ENCODE measurements at regions not wholly inside any gene's neighbourhood (a gene's known extent, or its start where the extent isn't known, plus 50 kb on each side); places are given as distances from the start of the nearest gene placed in this dataset.
"Not testable (repeated sequence)": the region's sequence is repeated elsewhere in the genome, so short reads cannot be mapped to it uniquely, and the experiment has no call there.

- no peak for DNase-seq (ENCODE audit: extremely low spot score)
- Histone ChIP-seq H3K27ac (replicated peaks in 1 of 4) (no peak overlapping the region), H3K4me1 (no peaks in the 10 kb centered on the region), H3K27me3 (no peaks in the 10 kb centered on the region), H3K36me3 (no peaks in the 10 kb centered on the region), H3K9me3 (peaks cover 0 to 12% (median 8%) of the 10 kb centered on the region in 4 donors), H3K4me3 (no peak overlapping the region)
- TF ChIP-seq EP300 (IDR thresholded peaks at IDR 0.05) (no peak), POLR2AphosphoS5 (IDR thresholded peaks at IDR 0.05) (no peak), CTCF (IDR thresholded peaks at IDR 0.05) (no peak), POLR2A (IDR thresholded peaks at IDR 0.05; ENCODE audit: low read depth) (no peak)
- intact Hi-C loops (cut with DNase I) = no loop called here
Measured at GRCh38 chr5:38621331-38621730, 64.9 kb upstream of the LIFR start.

DNA sequence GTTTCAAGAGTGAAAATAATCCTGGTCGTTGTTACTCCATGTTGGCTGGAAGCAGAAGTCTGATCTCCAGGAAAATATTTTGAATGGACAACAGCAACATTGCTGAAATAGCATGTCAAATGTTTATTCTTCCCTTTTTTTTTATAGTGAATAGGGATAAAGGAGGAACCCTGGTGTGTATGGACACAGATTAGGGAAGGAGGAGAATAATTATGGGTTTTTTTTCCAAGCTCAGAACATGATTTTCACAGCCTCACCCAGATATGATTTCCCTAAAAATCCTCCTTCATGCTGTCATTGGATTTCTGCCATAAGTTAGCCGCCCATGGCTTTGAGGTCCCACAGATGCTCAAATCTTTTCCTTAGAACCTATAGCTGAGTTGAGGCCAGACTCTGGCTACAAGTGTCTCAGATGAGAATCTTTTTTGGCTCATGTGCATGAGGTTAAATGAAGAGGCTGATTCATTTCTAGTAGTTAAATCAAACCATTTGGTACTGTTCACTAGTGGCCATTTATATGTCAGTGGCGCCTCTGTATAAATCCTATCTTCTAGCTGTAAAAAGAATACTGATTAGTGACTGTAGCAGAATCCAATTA, 65.5 kb upstream of the LIFR start:
- Histone ChIP-seq H3K9me3 (peaks cover 0 to 12% (median 8%) of the 10 kb centered on the region in 4 donors), H3K27me3 (no peaks in the 10 kb centered on the region), H3K27ac (replicated peaks in 1 of 4) (no peak overlapping the region), H3K36me3 (no peaks in the 10 kb centered on the region), H3K4me1 (no peaks in the 10 kb centered on the region), H3K4me3 (no peak overlapping the region)
- intact Hi-C loops (cut with DNase I) = no loop called here
- no peak for TF ChIP-seq CTCF (IDR thresholded peaks at IDR 0.05)
- TF ChIP-seq POLR2AphosphoS5 (IDR thresholded peaks at IDR 0.05) = no peak
- TF ChIP-seq POLR2A (IDR thresholded peaks at IDR 0.05; ENCODE audit: low read depth) = no peak
- no peak for DNase-seq (ENCODE audit: extremely low spot score)
- WGBS = 80% methylated on average over 3 of the region's 3 CpGs

DNA sequence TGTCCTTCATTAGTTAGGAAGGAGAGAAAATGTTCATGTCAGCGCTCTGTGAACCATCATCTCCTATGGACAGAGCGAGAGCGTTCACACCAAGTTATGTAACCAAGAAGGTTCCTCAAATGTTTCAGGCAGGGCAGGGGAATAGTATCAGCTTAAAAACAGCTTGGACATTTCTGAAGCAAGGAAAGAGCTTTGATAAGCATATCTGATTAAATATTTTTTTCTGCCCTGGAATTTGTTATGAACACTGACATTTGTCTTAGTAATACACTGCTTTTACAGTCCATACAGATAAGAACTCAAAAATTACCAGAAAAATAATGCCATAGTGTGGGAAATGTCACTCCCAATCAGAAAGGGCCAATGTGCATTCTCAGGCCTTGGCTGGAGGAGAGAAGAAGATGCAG, 66.3 kb upstream of the LIFR start:
- 67% methylated on average over 3 of the region's 3 CpGs for WGBS
- Histone ChIP-seq H3K27me3 (no peaks in the 10 kb centered on the region), H3K4me1 (no peaks in the 10 kb centered on the region), H3K27ac (replicated peaks in 1 of 4) (no peak overlapping the region), H3K9me3 (peaks cover 0 to 10% (median 7%) of the 10 kb centered on the region in 4 donors), H3K36me3 (no peaks in the 10 kb centered on the region), H3K4me3 (no peak overlapping the region)
- intact Hi-C loops (cut with DNase I) = no loop called here
- TF ChIP-seq POLR2AphosphoS5 (IDR thresholded peaks at IDR 0.05) (no peak), CTCF (IDR thresholded peaks at IDR 0.05) (no peak), POLR2A (IDR thresholded peaks at IDR 0.05; ENCODE audit: low read depth) (no peak), EP300 (IDR thresholded peaks at IDR 0.05) (no peak)
- no peak for DNase-seq (ENCODE audit: extremely low spot score)

GRCh38 chr5:38624541-38624940, 68.1 kb upstream of the LIFR start:
- H3K27ac ChIP-seq (replicated peaks in 1 of 4); intact Hi-C loops (cut with DNase I): not testable (repeated sequence)
- 98% methylated on average over 12 of the region's 12 CpGs for WGBS

GRCh38 chr5:38631376-38631775, 74.9 kb upstream of the LIFR start:
- not testable (repeated sequence) for H3K27ac ChIP-seq (replicated peaks in 1 of 4)

More at GRCh38 chr5:38624541-38624940, 68.1 kb upstream of the LIFR start:
- not testable (repeated sequence) for DNase-seq (ENCODE audit: extremely low spot score); H3K4me1 ChIP-seq; H3K27me3 ChIP-seq; H3K4me3 ChIP-seq; H3K36me3 ChIP-seq; H3K9me3 ChIP-seq

More at GRCh38 chr5:38631376-38631775, 74.9 kb upstream of the LIFR start:
- H3K36me3 ChIP-seq; H3K9me3 ChIP-seq; H3K4me3 ChIP-seq; intact Hi-C loops (cut with DNase I); H3K4me1 ChIP-seq; H3K27me3 ChIP-seq; DNase-seq (ENCODE audit: extremely low spot score): not testable (repeated sequence)
- WGBS = over 99% methylated on average over 24 of the region's 24 CpGs

Data from esophagus muscularis mucosa (tissue), 4 donors.